Mucosa of descending colon (tissue), 3 donors: ENCODE measurements at regions not wholly inside any gene's neighbourhood (a gene's known extent, or its start where the extent isn't known, plus 50 kb on each side); places are given as distances from the start of the nearest gene placed in this dataset.

ENCODE experiments used
- ATAC-seq: fragments of 200-7000 bp; cut with Tn5 transposase; one replicate; pipeline ENCODE4 v1.9.1; 2020; ENCODE audit warnings: mild to moderate bottlenecking, moderate library complexity
- DNase-seq, 3 donors: peaks; one replicate each; pipeline ENCODE4 v3.0.0-alpha.2; 2020
- H3K36me3 ChIP-seq: fragments of 200-600 bp; one replicate; pipeline ENCODE4 v1.8.0; 2021; ENCODE audit warnings: low read depth, mild to moderate bottlenecking
- H3K4me1 ChIP-seq: fragments of 200-600 bp; one replicate; pipeline ENCODE4 v1.8.0; 2021; ENCODE audit warnings: low read depth, mild to moderate bottlenecking
- H3K4me3 ChIP-seq: fragments of 200-600 bp; one replicate; pipeline ENCODE4 v1.8.0; 2021; ENCODE audit warnings: mild to moderate bottlenecking
- H3K9me3 ChIP-seq: fragments of 200-600 bp; one replicate; pipeline ENCODE4 v1.8.0; 2021; ENCODE audit warnings: mild to moderate bottlenecking
- CTCF ChIP-seq: fragments of 200-600 bp; IDR thresholded peaks from one replicate; pipeline ENCODE4 v1.8.0; 2022; ENCODE audit warnings: antibody characterized with exemption, mild to moderate bottlenecking
- intact Hi-C, 2 donors: fragments of 100-400 bp; cut with DNase I in 1 of 2; cut with micrococcal nuclease in 1 of 2; formaldehyde crosslinking; loops; one replicate each; pipeline versions ENCODE4 v1.11.0 to v1.11.1; 2022; cut with DNase I, micrococcal nuclease
- donor health status: DM: no; HTN: no; CAD: no; lungs with moderate emphysema.
- donor health status: DM: no; HTN: no; CAD: no.
- donor health status: DM: no; HTN: yes; CAD: no.

- Histone ChIP-seq H3K36me3 (no peaks in the 10 kb centered on the region), H3K4me3 (no peak overlapping the region), H3K9me3 (no peaks in the 10 kb centered on the region), H3K4me1 (no peaks in the 10 kb centered on the region)
- DNase-seq, result no peak
- no peak for TF ChIP-seq CTCF
- intact Hi-C loops, result no loop called here
- no peak for ATAC-seq
Observed at GRCh38 chr21:41029571-41029970, 138.4 kb upstream of the BACE2 start.

- TF ChIP-seq CTCF, result no peak
- DNase-seq (no peak), ATAC-seq (no peak)
- intact Hi-C loops, result no loop called here
- no peaks in the 10 kb centered on the region for H3K36me3 ChIP-seq
- no peak overlapping the region for H3K4me3 ChIP-seq
- H3K4me1 ChIP-seq, result no peaks in the 10 kb centered on the region
- H3K9me3 ChIP-seq, result no peaks in the 10 kb centered on the region
Observed at GRCh38 chr21:41031701-41032220, 136.2 kb upstream of the BACE2 start.

- no peaks in the 10 kb centered on the region for H3K4me1 ChIP-seq
- intact Hi-C loops, result no loop called here
- H3K9me3 ChIP-seq, result no peaks in the 10 kb centered on the region
- ATAC-seq (no peak), DNase-seq (no peak)
- no peak for TF ChIP-seq CTCF
- no peaks in the 10 kb centered on the region for H3K36me3 ChIP-seq
- H3K4me3 ChIP-seq, result no peak overlapping the region
Observed at GRCh38 chr21:41032541-41032940, 135.4 kb upstream of the BACE2 start.

GRCh38 chr21:41037212-41037611, 130.7 kb upstream of the BACE2 start:
- Histone ChIP-seq H3K4me3 (no peak overlapping the region), H3K36me3 (no peaks in the 10 kb centered on the region), H3K9me3 (no peaks in the 10 kb centered on the region), H3K4me1 (no peaks in the 10 kb centered on the region)
- DNase-seq, result no peak
- intact Hi-C loops, result no loop called here
- no peak for ATAC-seq
- TF ChIP-seq CTCF, result no peak

GRCh38 chr21:41037936-41038335, 130.0 kb upstream of the BACE2 start:
- ATAC-seq, result no peak
- no peaks in the 10 kb centered on the region for H3K36me3 ChIP-seq
- no peak for TF ChIP-seq CTCF
- no peak overlapping the region for H3K4me3 ChIP-seq
- intact Hi-C loops, result no loop called here
- no peaks in the 10 kb centered on the region for H3K9me3 ChIP-seq
- H3K4me1 ChIP-seq, result no peaks in the 10 kb centered on the region
- DNase-seq, result no peak

- ATAC-seq, result peak; percentile 25
- DNase-seq, result peak in 1 of 3 donors; percentile 26
- no peak overlapping the region for H3K4me3 ChIP-seq
- H3K9me3 ChIP-seq, result no peaks in the 10 kb centered on the region
- no peak for TF ChIP-seq CTCF
- no peaks in the 10 kb centered on the region for H3K4me1 ChIP-seq
- intact Hi-C loops, result no loop called here
- H3K36me3 ChIP-seq, result no peaks in the 10 kb centered on the region
Observed at GRCh38 chr21:41043014-41043413, 124.9 kb upstream of the BACE2 start.
